ENCODE measurements at regions not wholly inside any gene's neighbourhood (a gene's known extent, or its start where the extent isn't known, plus 50 kb on each side); places are given as distances from the start of the nearest gene placed in this dataset.

- no peak overlapping the region for H3K9ac ChIP-seq
- H3K27ac ChIP-seq = no peak overlapping the region
- H2AFZ ChIP-seq = no peak overlapping the region
- no peaks in the 10 kb centered on the region for H3K79me2 ChIP-seq
- H3K27me3 ChIP-seq (ENCODE audit: control insufficient read depth, insufficient read depth, low read length) = peaks cover 3% of the 10 kb centered on the region
- no peak overlapping the region for H3K4me2 ChIP-seq (ENCODE audit: low read length)
- H3K36me3 ChIP-seq (ENCODE audit: control insufficient read depth, insufficient read depth, low read length) = no peaks in the 10 kb centered on the region
- no peaks in the 10 kb centered on the region for H3K4me1 ChIP-seq
- H3K9me3 ChIP-seq (ENCODE audit: control insufficient read depth, low read length) = no peaks in the 10 kb centered on the region
- H3K4me3 ChIP-seq (ENCODE audit: low read depth, low read length) = no peak overlapping the region
- TF ChIP-seq CTCF (IDR thresholded peaks at IDR 0.05) = no peak
These were observed 241.0 kb downstream of the NSUN3 start for GRCh38 chr3:94303897-94304296.

- Histone ChIP-seq H3K4me2 (ENCODE audit: low read length) (no peak overlapping the region), H3K4me1 (no peaks in the 10 kb centered on the region), H3K27me3 (ENCODE audit: control insufficient read depth, insufficient read depth, low read length) (peaks cover 3% of the 10 kb centered on the region), H3K79me2 (no peaks in the 10 kb centered on the region), H3K27ac (no peak overlapping the region), H3K4me3 (ENCODE audit: low read depth, low read length) (no peak overlapping the region), H3K9me3 (ENCODE audit: control insufficient read depth, low read length) (no peaks in the 10 kb centered on the region), H2AFZ (no peak overlapping the region), H3K36me3 (ENCODE audit: control insufficient read depth, insufficient read depth, low read length) (no peaks in the 10 kb centered on the region), H3K9ac (no peak overlapping the region)
- TF ChIP-seq CTCF (IDR thresholded peaks at IDR 0.05) = no peak
These were observed 242.1 kb downstream of the NSUN3 start for GRCh38 chr3:94304954-94305353.

- Histone ChIP-seq H3K27me3 (ENCODE audit: control insufficient read depth, insufficient read depth, low read length) (peaks cover 3% of the 10 kb centered on the region), H3K4me2 (ENCODE audit: low read length) (no peak overlapping the region), H2AFZ (no peak overlapping the region), H3K27ac (no peak overlapping the region), H3K4me3 (ENCODE audit: low read depth, low read length) (no peak overlapping the region), H3K4me1 (no peaks in the 10 kb centered on the region), H3K9me3 (ENCODE audit: control insufficient read depth, low read length) (no peaks in the 10 kb centered on the region), H3K79me2 (no peaks in the 10 kb centered on the region), H3K36me3 (ENCODE audit: control insufficient read depth, insufficient read depth, low read length) (no peaks in the 10 kb centered on the region), H3K9ac (no peak overlapping the region)
- no peak for TF ChIP-seq CTCF (IDR thresholded peaks at IDR 0.05)
These were observed 243.2 kb downstream of the NSUN3 start for GRCh38 chr3:94305835-94306611.

- Histone ChIP-seq H3K4me3 (ENCODE audit: low read depth, low read length) (no peak overlapping the region), H3K27ac (no peak overlapping the region), H3K79me2 (no peaks in the 10 kb centered on the region), H2AFZ (no peak overlapping the region), H3K9ac (no peak overlapping the region), H3K36me3 (ENCODE audit: control insufficient read depth, insufficient read depth, low read length) (no peaks in the 10 kb centered on the region), H3K4me2 (ENCODE audit: low read length) (no peak overlapping the region), H3K27me3 (ENCODE audit: control insufficient read depth, insufficient read depth, low read length) (peaks cover 3% of the 10 kb centered on the region), H3K4me1 (no peaks in the 10 kb centered on the region), H3K9me3 (ENCODE audit: control insufficient read depth, low read length) (no peaks in the 10 kb centered on the region)
- no peak for TF ChIP-seq CTCF (IDR thresholded peaks at IDR 0.05)
These were observed 244.7 kb downstream of the NSUN3 start for GRCh38 chr3:94307588-94307987.

- Histone ChIP-seq H3K36me3 (ENCODE audit: control insufficient read depth, insufficient read depth, low read length) (no peaks in the 10 kb centered on the region), H2AFZ (no peak overlapping the region), H3K9me3 (ENCODE audit: control insufficient read depth, low read length) (no peaks in the 10 kb centered on the region), H3K9ac (no peak overlapping the region), H3K4me2 (ENCODE audit: low read length) (no peak overlapping the region), H3K4me1 (no peaks in the 10 kb centered on the region), H3K27me3 (ENCODE audit: control insufficient read depth, insufficient read depth, low read length) (peaks cover 3% of the 10 kb centered on the region), H3K79me2 (no peaks in the 10 kb centered on the region), H3K4me3 (ENCODE audit: low read depth, low read length) (no peak overlapping the region), H3K27ac (no peak overlapping the region)
- no peak for TF ChIP-seq CTCF (IDR thresholded peaks at IDR 0.05)
These were observed 245.9 kb downstream of the NSUN3 start for GRCh38 chr3:94308767-94309166.

All from parathyroid adenoma (tissue), 2 donors.